Transverse colon (tissue), 4 donors: ENCODE measurements at regions not wholly inside any gene's neighbourhood (a gene's known extent, or its start where the extent isn't known, plus 50 kb on each side); places are given as distances from the start of the nearest gene placed in this dataset.

ENCODE experiments used
- CTCF ChIP-seq, 5 experiments: fragments of 200-600 bp in 3 of 5; fragments of 450-650 bp in 2 of 5; sonication (generic) in 3 of 5; IDR thresholded peaks; 1 replicate in 2 of 5; 2 replicates in 3 of 5; pipeline ENCODE4 v1.5.1; 2016 to 2017; ENCODE audit warnings: antibody characterized with exemption in 5 of 5, inconsistent platforms in 3 of 5, mild to moderate bottlenecking in 2 of 5, moderate library complexity in 1 of 5
- EP300 ChIP-seq: sonication (generic); formaldehyde crosslinking; IDR thresholded peaks from one replicate; pipeline ENCODE4 v1.6.1; 2017; ENCODE audit warnings: antibody characterized with exemption, low read depth
- POLR2A ChIP-seq: fragments of 450-650 bp; IDR thresholded peaks from one replicate; pipeline ENCODE4 v1.6.1; 2016; ENCODE audit warnings: antibody characterized with exemption, mild to moderate bottlenecking, moderate library complexity
- POLR2AphosphoS5 ChIP-seq, 3 donors: sonication (generic); formaldehyde crosslinking; IDR thresholded peaks; one replicate each; pipeline ENCODE4 v1.6.1; 2016; ENCODE audit warnings: antibody characterized with exemption in 3 of 3

- peak in 1 of 3 donors; percentile 28 for TF ChIP-seq POLR2AphosphoS5 (IDR thresholded peaks at IDR 0.05)
- no peak for TF ChIP-seq CTCF (IDR thresholded peaks at IDR 0.05)
- TF ChIP-seq POLR2A, result no peak
- TF ChIP-seq EP300, result no peak
Measured at GRCh38 chr15:62404194-62404985, 239.3 kb upstream of the C2CD4B start.
